Activated T-helper 2 cell treated with anti-CD3 and anti-CD28 coated beads, Interferon-gamma antibody, Interleukin-2, Interleukin-4, amounts not matched to agents 10 μg/mL and 5 μg/mL and 100 μg/mL, durations not matched to agents 14 hours and 24 hours and 36 hours (primary cell): ENCODE measurements at regions not wholly inside any gene's neighbourhood (a gene's known extent, or its start where the extent isn't known, plus 50 kb on each side); places are given as distances from the start of the nearest gene placed in this dataset.

ENCODE experiments used
- DNase-seq: peaks from one replicate; pipeline ENCODE4 v3.0.0; 2021; ENCODE audit warnings: low spot score
- H3K27ac Mint-ChIP-seq: one replicate; pipeline ENCODE4 v1.8.0; 2021; ENCODE audit warnings: mixed read lengths
- H3K27me3 Mint-ChIP-seq: one replicate; pipeline ENCODE4 v1.8.0; 2021; ENCODE audit warnings: low read depth, mixed read lengths
- H3K36me3 Mint-ChIP-seq: one replicate; pipeline ENCODE4 v1.8.0; 2021; ENCODE audit warnings: low read depth, mixed read lengths
- H3K4me1 Mint-ChIP-seq: one replicate; pipeline ENCODE4 v1.8.0; 2021; ENCODE audit warnings: low read depth, mixed read lengths
- H3K4me3 Mint-ChIP-seq: one replicate; pipeline ENCODE4 v1.8.0; 2021; ENCODE audit warnings: low read depth, mild to moderate bottlenecking, moderate library complexity, mixed read lengths
- H3K9me3 Mint-ChIP-seq: one replicate; pipeline ENCODE4 v1.8.0; 2021; ENCODE audit warnings: mixed read lengths
- intact Hi-C: fragments of 100-400 bp; cut with micrococcal nuclease; formaldehyde crosslinking; loops from one replicate; pipeline ENCODE4 v1.15.1; 2023

DNA sequence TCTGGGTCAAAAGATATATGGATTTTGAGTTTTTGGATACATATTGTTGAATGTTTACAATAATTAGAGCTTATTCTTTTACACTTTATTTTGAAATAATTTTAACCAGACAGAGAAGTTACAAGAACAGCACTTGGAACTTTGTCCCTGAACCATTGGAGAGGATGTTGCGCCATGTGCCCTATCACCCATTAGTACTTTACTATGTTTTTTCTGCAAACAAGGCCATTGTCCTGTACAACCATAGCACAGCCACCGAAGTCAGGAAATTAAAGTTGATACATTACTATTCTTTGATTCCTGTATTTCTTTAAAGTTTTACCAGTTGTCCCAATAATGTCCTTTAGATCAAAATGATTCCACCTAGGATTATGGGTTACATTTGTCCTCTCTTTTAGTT lies 188.8 kb downstream of the ACKR3 start:
- intact Hi-C loops = no loop called here
- no peak overlapping the region for H3K27ac Mint-ChIP-seq
- H3K27me3 Mint-ChIP-seq = peaks cover 7% of the 10 kb centered on the region
- no peaks in the 10 kb centered on the region for H3K4me1 Mint-ChIP-seq
- H3K4me3 Mint-ChIP-seq = no peak overlapping the region
- no peak for DNase-seq
- H3K36me3 Mint-ChIP-seq = no peaks in the 10 kb centered on the region
- no peaks in the 10 kb centered on the region for H3K9me3 Mint-ChIP-seq

DNA sequence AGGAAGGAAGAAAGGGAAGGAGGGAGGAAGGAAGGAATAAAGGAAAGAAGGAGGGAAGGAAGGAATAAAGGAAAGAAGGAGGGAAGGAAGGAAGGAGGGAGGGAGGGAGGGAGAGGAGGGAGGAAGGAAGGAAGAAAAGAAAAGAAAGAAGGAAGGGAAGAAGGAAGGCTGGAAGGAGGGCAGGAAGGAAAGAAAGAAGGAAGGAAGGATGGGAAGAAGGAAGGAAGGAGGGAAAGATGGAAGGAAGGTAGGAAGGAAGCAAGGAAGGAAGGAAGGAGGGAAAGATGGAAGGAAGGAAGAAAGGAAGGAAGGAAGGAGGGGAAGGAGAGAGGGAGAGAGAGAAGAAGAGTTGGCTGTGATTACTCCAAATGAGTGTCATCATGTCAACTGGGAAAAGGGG lies 190.6 kb downstream of the ACKR3 start:
- no peaks in the 10 kb centered on the region for H3K4me1 Mint-ChIP-seq
- intact Hi-C loops = no loop called here
- no peak overlapping the region for H3K27ac Mint-ChIP-seq
- H3K27me3 Mint-ChIP-seq = peaks cover 4% of the 10 kb centered on the region
- no peak overlapping the region for H3K4me3 Mint-ChIP-seq
- H3K9me3 Mint-ChIP-seq = no peaks in the 10 kb centered on the region
- no peak for DNase-seq
- no peaks in the 10 kb centered on the region for H3K36me3 Mint-ChIP-seq

- DNase-seq = no peak
- Mint-ChIP-seq H3K9me3 (no peaks in the 10 kb centered on the region), H3K4me3 (no peak overlapping the region), H3K27me3 (peaks cover 2% of the 10 kb centered on the region), H3K36me3 (no peaks in the 10 kb centered on the region), H3K4me1 (no peaks in the 10 kb centered on the region), H3K27ac (no peak overlapping the region)
- intact Hi-C loops = no loop called here
Observed at GRCh38 chr2:236761358-236761757, 191.7 kb downstream of the ACKR3 start.

- H3K4me1 Mint-ChIP-seq = no peaks in the 10 kb centered on the region
- no peak overlapping the region for H3K4me3 Mint-ChIP-seq
- H3K27me3 Mint-ChIP-seq = peaks cover 2% of the 10 kb centered on the region
- DNase-seq = no peak
- intact Hi-C loops = no loop called here
- H3K9me3 Mint-ChIP-seq = no peaks in the 10 kb centered on the region
- no peaks in the 10 kb centered on the region for H3K36me3 Mint-ChIP-seq
- H3K27ac Mint-ChIP-seq = no peak overlapping the region
Observed at GRCh38 chr2:236762628-236763027, 193.0 kb downstream of the ACKR3 start.

DNA sequence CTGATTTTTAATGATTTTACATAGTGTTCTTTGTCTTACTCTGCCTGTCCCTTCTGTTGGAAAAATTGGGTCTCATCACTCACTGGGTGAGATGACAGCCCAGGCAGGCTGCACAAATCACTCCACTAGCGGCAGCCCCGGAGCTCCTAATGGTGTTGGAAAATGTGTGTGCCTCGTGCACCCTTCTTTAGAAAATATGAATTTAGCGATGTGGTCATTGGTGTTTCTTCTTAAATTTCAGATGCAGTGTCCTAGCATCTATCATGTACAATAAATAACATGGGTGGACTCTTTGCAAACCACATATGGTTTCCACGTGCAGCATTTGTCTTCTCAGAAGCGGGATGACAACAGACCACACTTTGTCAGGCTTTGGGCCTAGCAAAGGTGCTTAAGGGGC lies 194.2 kb downstream of the ACKR3 start:
- Mint-ChIP-seq H3K4me3 (no peak overlapping the region), H3K4me1 (no peaks in the 10 kb centered on the region), H3K27me3 (no peaks in the 10 kb centered on the region), H3K9me3 (no peaks in the 10 kb centered on the region), H3K27ac (no peak overlapping the region), H3K36me3 (no peaks in the 10 kb centered on the region)
- intact Hi-C loops = no loop called here
- DNase-seq = no peak

DNA sequence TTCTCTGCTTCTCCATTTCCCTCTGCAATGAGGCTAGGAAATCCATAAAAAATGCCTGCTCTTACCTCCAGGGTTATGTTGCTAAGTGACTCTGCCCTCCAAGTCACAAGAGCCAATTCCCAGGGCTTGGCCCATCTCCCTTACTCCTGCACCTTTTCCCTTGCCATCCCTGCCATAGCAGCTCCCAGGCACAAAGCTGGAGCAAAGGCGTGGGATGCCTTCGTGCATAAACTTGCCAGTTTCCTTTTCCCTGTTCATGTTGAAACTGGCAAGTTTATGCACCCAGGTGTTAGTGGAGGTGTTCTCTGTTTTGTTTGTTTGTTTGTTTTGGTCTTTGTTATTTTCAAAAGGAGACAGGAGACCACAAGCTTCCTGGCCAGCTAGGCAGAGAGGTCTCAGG lies 195.1 kb downstream of the ACKR3 start:
- intact Hi-C loops = no loop called here
- H3K27ac Mint-ChIP-seq = no peak overlapping the region
- H3K9me3 Mint-ChIP-seq = no peaks in the 10 kb centered on the region
- no peak overlapping the region for H3K4me3 Mint-ChIP-seq
- no peak for DNase-seq
- no peaks in the 10 kb centered on the region for H3K27me3 Mint-ChIP-seq
- H3K36me3 Mint-ChIP-seq = no peaks in the 10 kb centered on the region
- H3K4me1 Mint-ChIP-seq = no peaks in the 10 kb centered on the region

DNA sequence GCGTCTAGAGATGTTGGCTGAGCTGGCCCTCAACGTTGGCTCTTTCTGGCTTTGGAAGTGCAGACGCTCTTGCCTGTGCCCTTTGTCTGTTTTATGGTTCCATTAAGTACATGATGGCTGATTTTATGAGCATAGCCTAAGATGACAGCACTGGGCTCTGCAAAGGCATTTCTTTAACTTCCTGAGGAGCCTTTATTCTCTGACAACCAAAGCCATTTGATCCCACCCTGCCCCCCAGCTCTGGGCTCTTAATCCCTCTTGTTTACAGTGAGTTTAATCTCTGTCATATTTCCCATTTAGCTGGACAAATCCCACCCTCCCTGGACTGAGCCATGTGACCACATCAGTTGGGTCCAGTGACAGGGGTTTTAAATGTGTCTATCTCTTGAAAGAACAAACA lies 195.9 kb downstream of the ACKR3 start:
- Mint-ChIP-seq H3K4me1 (no peaks in the 10 kb centered on the region), H3K4me3 (no peak overlapping the region), H3K9me3 (no peaks in the 10 kb centered on the region), H3K27ac (no peak overlapping the region), H3K27me3 (no peaks in the 10 kb centered on the region), H3K36me3 (no peaks in the 10 kb centered on the region)
- no peak for DNase-seq
- intact Hi-C loops = no loop called here

GRCh38 chr2:236766850-236767249 lies 197.2 kb downstream of the ACKR3 start:
- Mint-ChIP-seq H3K27me3 (no peaks in the 10 kb centered on the region), H3K4me3 (no peak overlapping the region), H3K36me3 (no peaks in the 10 kb centered on the region), H3K27ac (no peak overlapping the region), H3K4me1 (no peaks in the 10 kb centered on the region), H3K9me3 (no peaks in the 10 kb centered on the region)
- DNase-seq = no peak
- intact Hi-C loops = no loop called here

GRCh38 chr2:236767941-236768340 lies 198.3 kb downstream of the ACKR3 start:
- no peak for DNase-seq
- Mint-ChIP-seq H3K4me1 (no peaks in the 10 kb centered on the region), H3K27me3 (no peaks in the 10 kb centered on the region), H3K27ac (no peak overlapping the region), H3K4me3 (no peak overlapping the region), H3K9me3 (no peaks in the 10 kb centered on the region), H3K36me3 (no peaks in the 10 kb centered on the region)
- intact Hi-C loops = no loop called here

DNA sequence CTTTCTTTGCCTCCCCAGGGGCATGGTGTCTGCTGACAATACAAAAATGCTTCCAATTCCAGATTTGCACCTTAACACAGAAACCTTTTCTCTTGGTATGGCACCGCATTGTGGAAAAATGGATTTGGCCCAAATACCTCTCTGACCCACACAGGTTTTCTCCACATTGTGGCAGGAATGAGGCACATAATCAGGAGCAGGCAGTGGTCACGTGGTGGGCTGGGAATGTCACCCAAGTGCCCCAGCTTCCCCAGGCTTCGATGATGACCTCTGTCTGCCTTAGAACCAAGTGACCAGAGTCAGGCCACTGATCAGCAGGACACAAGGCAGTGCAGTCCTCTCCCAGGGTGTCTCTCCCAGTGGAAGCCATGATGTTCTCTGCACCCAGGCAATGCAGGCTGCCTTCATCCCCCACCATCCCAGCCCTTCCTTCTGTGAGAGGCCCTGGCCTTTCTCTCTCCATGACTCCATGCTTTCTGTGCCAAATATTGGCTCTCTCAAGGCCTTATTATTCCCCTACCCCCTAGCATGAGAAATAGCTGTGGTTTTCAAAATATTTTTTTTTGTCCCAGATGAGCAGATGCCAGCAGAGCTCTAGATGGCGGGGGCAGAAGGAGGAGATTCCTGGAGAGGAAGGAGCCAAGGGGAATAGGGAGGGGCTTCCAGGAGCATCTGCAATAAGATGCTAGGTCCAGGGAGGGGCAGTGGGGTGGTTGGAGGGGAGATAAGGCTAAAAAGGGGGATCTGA lies 198.9 kb downstream of the ACKR3 start:
- no peak for DNase-seq
- no peak overlapping the region for H3K4me3 Mint-ChIP-seq
- H3K27ac Mint-ChIP-seq = no peak overlapping the region
- H3K9me3 Mint-ChIP-seq = no peaks in the 10 kb centered on the region
- H3K4me1 Mint-ChIP-seq = no peaks in the 10 kb centered on the region
- intact Hi-C loops = no loop called here
- no peaks in the 10 kb centered on the region for H3K27me3 Mint-ChIP-seq
- no peaks in the 10 kb centered on the region for H3K36me3 Mint-ChIP-seq

- DNase-seq = no peak
- no peak overlapping the region for H3K4me3 Mint-ChIP-seq
- no peak overlapping the region for H3K27ac Mint-ChIP-seq
- intact Hi-C loops = no loop called here
- H3K9me3 Mint-ChIP-seq = no peaks in the 10 kb centered on the region
- no peaks in the 10 kb centered on the region for H3K36me3 Mint-ChIP-seq
- H3K4me1 Mint-ChIP-seq = no peaks in the 10 kb centered on the region
- no peaks in the 10 kb centered on the region for H3K27me3 Mint-ChIP-seq
Observed at GRCh38 chr2:236769981-236770671, 200.5 kb downstream of the ACKR3 start.

DNA sequence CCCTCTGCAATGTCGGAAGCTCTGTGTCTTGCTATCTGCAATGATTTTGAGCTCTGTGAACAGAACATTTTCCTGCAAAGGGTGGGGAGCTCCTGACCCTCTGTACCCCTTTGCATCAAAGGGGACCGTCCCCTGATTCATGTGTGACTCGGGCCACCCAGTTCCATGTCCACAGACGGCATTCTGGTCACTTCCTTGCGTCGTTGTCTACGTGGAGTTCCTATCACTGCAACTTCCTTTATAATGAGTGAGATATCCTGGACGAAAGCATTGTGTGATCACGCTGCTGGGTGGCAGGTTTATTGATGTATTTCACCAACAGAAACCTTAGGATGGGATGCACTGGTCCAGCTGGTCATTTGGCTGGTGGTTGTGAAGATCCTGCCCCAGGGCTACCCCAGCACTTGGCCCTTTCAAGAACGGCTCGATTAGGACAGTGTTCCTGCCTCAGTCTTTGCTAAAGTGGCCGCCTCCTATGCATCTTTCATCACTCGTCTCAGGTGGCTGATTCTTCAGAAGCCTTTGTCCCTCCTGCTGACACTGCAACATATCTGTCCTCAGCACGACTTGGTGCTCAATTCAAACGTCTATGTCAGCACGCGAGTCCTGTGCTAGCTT lies 202.7 kb downstream of the ACKR3 start:
- Mint-ChIP-seq H3K4me1 (no peaks in the 10 kb centered on the region), H3K27me3 (no peaks in the 10 kb centered on the region), H3K4me3 (no peak overlapping the region), H3K36me3 (no peaks in the 10 kb centered on the region), H3K27ac (no peak overlapping the region), H3K9me3 (no peaks in the 10 kb centered on the region)
- intact Hi-C loops = no loop called here
- no peak for DNase-seq

GRCh38 chr2:236773206-236773605 lies 203.6 kb downstream of the ACKR3 start:
- Mint-ChIP-seq H3K27ac (no peak overlapping the region), H3K36me3 (no peaks in the 10 kb centered on the region), H3K4me3 (no peak overlapping the region), H3K4me1 (no peaks in the 10 kb centered on the region), H3K27me3 (no peaks in the 10 kb centered on the region), H3K9me3 (no peaks in the 10 kb centered on the region)
- no peak for DNase-seq
- intact Hi-C loops = no loop called here
